ENCODE measurements at regions not wholly inside any gene's neighbourhood (a gene's known extent, or its start where the extent isn't known, plus 50 kb on each side); places are given as distances from the start of the nearest gene placed in this dataset.
"Not testable (repeated sequence)": the region's sequence is repeated elsewhere in the genome, so short reads cannot be mapped to it uniquely, and the experiment has no call there.

- no peaks in the 10 kb centered on the region for H3K27me3 ChIP-seq (ENCODE audit: control insufficient read depth, insufficient read depth, low read length)
- no peak overlapping the region for H3K9ac ChIP-seq (ENCODE audit: low read depth, low read length)
- H3K36me3 ChIP-seq (ENCODE audit: control insufficient read depth, insufficient read depth, low read length): no peaks in the 10 kb centered on the region
- H3K4me3 ChIP-seq (ENCODE audit: low read depth, low read length): no peak overlapping the region
- H3K9me3 ChIP-seq (ENCODE audit: control insufficient read depth, insufficient read depth, low read length): no peaks in the 10 kb centered on the region
- H3K4me1 ChIP-seq (ENCODE audit: control insufficient read depth, insufficient read depth, low read length): no peaks in the 10 kb centered on the region
These were observed 756.3 kb downstream of the STPG2 start for GRCh38 chr4:97386969-97387368.

- Histone ChIP-seq H3K9ac (ENCODE audit: low read depth, low read length) (no peak overlapping the region), H3K4me3 (ENCODE audit: low read depth, low read length) (no peak overlapping the region), H3K36me3 (ENCODE audit: control insufficient read depth, insufficient read depth, low read length) (no peaks in the 10 kb centered on the region), H3K9me3 (ENCODE audit: control insufficient read depth, insufficient read depth, low read length) (no peaks in the 10 kb centered on the region), H3K4me1 (ENCODE audit: control insufficient read depth, insufficient read depth, low read length) (no peaks in the 10 kb centered on the region), H3K27me3 (ENCODE audit: control insufficient read depth, insufficient read depth, low read length) (no peaks in the 10 kb centered on the region)
These were observed 748.6 kb downstream of the STPG2 start for GRCh38 chr4:97394653-97395052.

- H3K27me3 ChIP-seq (ENCODE audit: control insufficient read depth, insufficient read depth, low read length): no peaks in the 10 kb centered on the region
- H3K4me1 ChIP-seq (ENCODE audit: control insufficient read depth, insufficient read depth, low read length): no peaks in the 10 kb centered on the region
- no peak overlapping the region for H3K9ac ChIP-seq (ENCODE audit: low read depth, low read length)
- no peaks in the 10 kb centered on the region for H3K9me3 ChIP-seq (ENCODE audit: control insufficient read depth, insufficient read depth, low read length)
- no peak overlapping the region for H3K4me3 ChIP-seq (ENCODE audit: low read depth, low read length)
- no peaks in the 10 kb centered on the region for H3K36me3 ChIP-seq (ENCODE audit: control insufficient read depth, insufficient read depth, low read length)
These were observed 747.2 kb downstream of the STPG2 start for GRCh38 chr4:97396097-97396496.

- Histone ChIP-seq H3K27me3 (ENCODE audit: control insufficient read depth, insufficient read depth, low read length) (no peaks in the 10 kb centered on the region), H3K4me1 (ENCODE audit: control insufficient read depth, insufficient read depth, low read length) (no peaks in the 10 kb centered on the region), H3K9ac (ENCODE audit: low read depth, low read length) (no peak overlapping the region), H3K4me3 (ENCODE audit: low read depth, low read length) (no peak overlapping the region), H3K36me3 (ENCODE audit: control insufficient read depth, insufficient read depth, low read length) (no peaks in the 10 kb centered on the region), H3K9me3 (ENCODE audit: control insufficient read depth, insufficient read depth, low read length) (no peaks in the 10 kb centered on the region)
These were observed 746.7 kb downstream of the STPG2 start for GRCh38 chr4:97396605-97397004.

GRCh38 chr4:97404876-97405523, 738.3 kb downstream of the STPG2 start:
- Histone ChIP-seq H3K27me3 (ENCODE audit: control insufficient read depth, insufficient read depth, low read length) (no peaks in the 10 kb centered on the region), H3K36me3 (ENCODE audit: control insufficient read depth, insufficient read depth, low read length) (no peaks in the 10 kb centered on the region), H3K4me1 (ENCODE audit: control insufficient read depth, insufficient read depth, low read length) (no peaks in the 10 kb centered on the region), H3K4me3 (ENCODE audit: low read depth, low read length) (no peak overlapping the region), H3K9me3 (ENCODE audit: control insufficient read depth, insufficient read depth, low read length) (no peaks in the 10 kb centered on the region), H3K9ac (ENCODE audit: low read depth, low read length) (no peak overlapping the region)

- no peaks in the 10 kb centered on the region for H3K4me1 ChIP-seq (ENCODE audit: control insufficient read depth, insufficient read depth, low read length)
- no peak overlapping the region for H3K9ac ChIP-seq (ENCODE audit: low read depth, low read length)
- H3K4me3 ChIP-seq (ENCODE audit: low read depth, low read length): no peak overlapping the region
- H3K36me3 ChIP-seq (ENCODE audit: control insufficient read depth, insufficient read depth, low read length): no peaks in the 10 kb centered on the region
- H3K9me3 ChIP-seq (ENCODE audit: control insufficient read depth, insufficient read depth, low read length): no peaks in the 10 kb centered on the region
- no peaks in the 10 kb centered on the region for H3K27me3 ChIP-seq (ENCODE audit: control insufficient read depth, insufficient read depth, low read length)
These were observed 731.9 kb downstream of the STPG2 start for GRCh38 chr4:97411356-97411755.

- Histone ChIP-seq H3K9me3 (ENCODE audit: control insufficient read depth, insufficient read depth, low read length) (no peaks in the 10 kb centered on the region), H3K36me3 (ENCODE audit: control insufficient read depth, insufficient read depth, low read length) (no peaks in the 10 kb centered on the region), H3K27me3 (ENCODE audit: control insufficient read depth, insufficient read depth, low read length) (no peaks in the 10 kb centered on the region), H3K9ac (ENCODE audit: low read depth, low read length) (no peak overlapping the region), H3K4me1 (ENCODE audit: control insufficient read depth, insufficient read depth, low read length) (no peaks in the 10 kb centered on the region), H3K4me3 (ENCODE audit: low read depth, low read length) (no peak overlapping the region)
These were observed 730.9 kb downstream of the STPG2 start for GRCh38 chr4:97412331-97412730.

- Histone ChIP-seq H3K27me3 (ENCODE audit: control insufficient read depth, insufficient read depth, low read length) (no peaks in the 10 kb centered on the region), H3K9ac (ENCODE audit: low read depth, low read length) (no peak overlapping the region), H3K4me1 (ENCODE audit: control insufficient read depth, insufficient read depth, low read length) (no peaks in the 10 kb centered on the region), H3K9me3 (ENCODE audit: control insufficient read depth, insufficient read depth, low read length) (no peaks in the 10 kb centered on the region), H3K4me3 (ENCODE audit: low read depth, low read length) (no peak overlapping the region), H3K36me3 (ENCODE audit: control insufficient read depth, insufficient read depth, low read length) (no peaks in the 10 kb centered on the region)
These were observed 729.1 kb downstream of the STPG2 start for GRCh38 chr4:97414161-97414560.

- Histone ChIP-seq H3K4me1 (ENCODE audit: control insufficient read depth, insufficient read depth, low read length) (no peaks in the 10 kb centered on the region), H3K9ac (ENCODE audit: low read depth, low read length) (no peak overlapping the region), H3K36me3 (ENCODE audit: control insufficient read depth, insufficient read depth, low read length) (no peaks in the 10 kb centered on the region), H3K9me3 (ENCODE audit: control insufficient read depth, insufficient read depth, low read length) (no peaks in the 10 kb centered on the region), H3K4me3 (ENCODE audit: low read depth, low read length) (no peak overlapping the region), H3K27me3 (ENCODE audit: control insufficient read depth, insufficient read depth, low read length) (no peaks in the 10 kb centered on the region)
These were observed 710.7 kb downstream of the STPG2 start for GRCh38 chr4:97432551-97432950.

GRCh38 chr4:97437998-97438705, 705.1 kb downstream of the STPG2 start:
- H3K36me3 ChIP-seq (ENCODE audit: control insufficient read depth, insufficient read depth, low read length); H3K9me3 ChIP-seq (ENCODE audit: control insufficient read depth, insufficient read depth, low read length); H3K27me3 ChIP-seq (ENCODE audit: control insufficient read depth, insufficient read depth, low read length); H3K4me1 ChIP-seq (ENCODE audit: control insufficient read depth, insufficient read depth, low read length); H3K4me3 ChIP-seq (ENCODE audit: low read depth, low read length); H3K9ac ChIP-seq (ENCODE audit: low read depth, low read length): not testable (repeated sequence)

- Histone ChIP-seq H3K36me3 (ENCODE audit: control insufficient read depth, insufficient read depth, low read length) (no peaks in the 10 kb centered on the region), H3K9ac (ENCODE audit: low read depth, low read length) (no peak overlapping the region), H3K4me3 (ENCODE audit: low read depth, low read length) (no peak overlapping the region), H3K4me1 (ENCODE audit: control insufficient read depth, insufficient read depth, low read length) (no peaks in the 10 kb centered on the region), H3K27me3 (ENCODE audit: control insufficient read depth, insufficient read depth, low read length) (no peaks in the 10 kb centered on the region), H3K9me3 (ENCODE audit: control insufficient read depth, insufficient read depth, low read length) (no peaks in the 10 kb centered on the region)
These were observed 690.1 kb downstream of the STPG2 start for GRCh38 chr4:97453186-97453585.

- Histone ChIP-seq H3K9ac (ENCODE audit: low read depth, low read length) (no peak overlapping the region), H3K36me3 (ENCODE audit: control insufficient read depth, insufficient read depth, low read length) (no peaks in the 10 kb centered on the region), H3K9me3 (ENCODE audit: control insufficient read depth, insufficient read depth, low read length) (no peaks in the 10 kb centered on the region), H3K4me3 (ENCODE audit: low read depth, low read length) (no peak overlapping the region), H3K27me3 (ENCODE audit: control insufficient read depth, insufficient read depth, low read length) (no peaks in the 10 kb centered on the region), H3K4me1 (ENCODE audit: control insufficient read depth, insufficient read depth, low read length) (no peaks in the 10 kb centered on the region)
These were observed 686.0 kb downstream of the STPG2 start for GRCh38 chr4:97457253-97457652.
